HG02870 (cell line): ENCODE measurements at regions not wholly inside any gene's neighbourhood (a gene's known extent, or its start where the extent isn't known, plus 50 kb on each side); places are given as distances from the start of the nearest gene placed in this dataset.
"Not testable (repeated sequence)": the region's sequence is repeated elsewhere in the genome, so short reads cannot be mapped to it uniquely, and the experiment has no call there.

Source experiments
- ATAC-seq: cut with Tn5 transposase; IDR thresholded peaks from one replicate; pipeline ENCODE4 v1.9.1; 2021; ENCODE audit warnings: mild to moderate bottlenecking, moderate library complexity; ENCODE audit not compliant: unreplicated experiment

GRCh38 chr22:48306785-48307510, 1520.7 kb downstream of the BRD1 start:
- ATAC-seq, result no peak

GRCh38 chr22:48306284-48306683, 1521.4 kb downstream of the BRD1 start:
- ATAC-seq, result no peak

- ATAC-seq, result no peak
Measured at GRCh38 chr22:48305726-48306235, 1521.9 kb downstream of the BRD1 start.

GRCh38 chr22:48303369-48303725, 1524.3 kb downstream of the BRD1 start:
- ATAC-seq, result no peak

GRCh38 chr22:48302657-48303368, 1524.9 kb downstream of the BRD1 start:
- no peak for ATAC-seq

GRCh38 chr22:48301908-48302307, 1525.8 kb downstream of the BRD1 start:
- no peak for ATAC-seq

- ATAC-seq, result no peak
Measured at GRCh38 chr22:48301421-48301820, 1526.3 kb downstream of the BRD1 start.

- ATAC-seq, result no peak
Measured at GRCh38 chr22:48300877-48301276, 1526.8 kb downstream of the BRD1 start.

GRCh38 chr22:48299801-48300200, 1527.9 kb downstream of the BRD1 start:
- no peak for ATAC-seq

- ATAC-seq, result no peak
Measured at GRCh38 chr22:48299124-48299523, 1528.5 kb downstream of the BRD1 start.

GRCh38 chr22:48297296-48297695, 1530.4 kb downstream of the BRD1 start:
- no peak for ATAC-seq

- not testable (repeated sequence) for ATAC-seq
Measured at GRCh38 chr22:48289954-48290353, 1527.5 kb downstream of the TBC1D22A start.

GRCh38 chr22:48288376-48288940, 1526.0 kb downstream of the TBC1D22A start:
- no peak for ATAC-seq

- ATAC-seq, result no peak
Measured at GRCh38 chr22:48287031-48287430, 1524.6 kb downstream of the TBC1D22A start.

GRCh38 chr22:48284671-48285070, 1522.2 kb downstream of the TBC1D22A start:
- no peak for ATAC-seq

GRCh38 chr22:48282804-48283203, 1520.4 kb downstream of the TBC1D22A start:
- ATAC-seq, result no peak

- ATAC-seq, result no peak
Measured at GRCh38 chr22:48279461-48279756, 1517.0 kb downstream of the TBC1D22A start.

- no peak for ATAC-seq
Measured at GRCh38 chr22:48278620-48279460, 1516.4 kb downstream of the TBC1D22A start.

GRCh38 chr22:48277868-48278581, 1515.6 kb downstream of the TBC1D22A start:
- no peak for ATAC-seq

- ATAC-seq, result no peak
Measured at GRCh38 chr22:48276994-48277867, 1514.8 kb downstream of the TBC1D22A start.
